ENCODE measurements at regions not wholly inside any gene's neighbourhood (a gene's known extent, or its start where the extent isn't known, plus 50 kb on each side); places are given as distances from the start of the nearest gene placed in this dataset.

DNA sequence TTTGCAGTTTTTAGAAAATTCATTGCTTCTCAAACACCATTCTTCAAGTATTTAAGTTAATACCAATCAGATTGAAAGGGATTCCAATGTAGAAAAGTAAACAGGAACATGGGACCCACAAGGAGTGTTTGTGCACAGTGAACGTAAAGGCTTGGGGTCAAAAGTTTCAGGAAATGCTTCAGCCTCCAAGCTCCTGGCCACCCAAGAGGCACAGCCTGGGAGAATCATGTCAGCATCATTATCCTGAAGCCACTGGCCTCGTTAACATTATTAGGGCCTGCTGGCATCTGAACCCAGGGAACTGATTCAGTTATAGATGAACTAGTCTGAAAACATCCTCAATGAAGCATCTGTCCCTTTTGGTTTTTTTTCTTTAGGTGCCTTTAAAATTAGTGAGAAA, 122.9 kb downstream of the NXNL2 start:
- H3K4me3 ChIP-seq (replicated peaks; ENCODE audit: low read depth, low read length), result no peak overlapping the region
- TF ChIP-seq, protein P1, sequence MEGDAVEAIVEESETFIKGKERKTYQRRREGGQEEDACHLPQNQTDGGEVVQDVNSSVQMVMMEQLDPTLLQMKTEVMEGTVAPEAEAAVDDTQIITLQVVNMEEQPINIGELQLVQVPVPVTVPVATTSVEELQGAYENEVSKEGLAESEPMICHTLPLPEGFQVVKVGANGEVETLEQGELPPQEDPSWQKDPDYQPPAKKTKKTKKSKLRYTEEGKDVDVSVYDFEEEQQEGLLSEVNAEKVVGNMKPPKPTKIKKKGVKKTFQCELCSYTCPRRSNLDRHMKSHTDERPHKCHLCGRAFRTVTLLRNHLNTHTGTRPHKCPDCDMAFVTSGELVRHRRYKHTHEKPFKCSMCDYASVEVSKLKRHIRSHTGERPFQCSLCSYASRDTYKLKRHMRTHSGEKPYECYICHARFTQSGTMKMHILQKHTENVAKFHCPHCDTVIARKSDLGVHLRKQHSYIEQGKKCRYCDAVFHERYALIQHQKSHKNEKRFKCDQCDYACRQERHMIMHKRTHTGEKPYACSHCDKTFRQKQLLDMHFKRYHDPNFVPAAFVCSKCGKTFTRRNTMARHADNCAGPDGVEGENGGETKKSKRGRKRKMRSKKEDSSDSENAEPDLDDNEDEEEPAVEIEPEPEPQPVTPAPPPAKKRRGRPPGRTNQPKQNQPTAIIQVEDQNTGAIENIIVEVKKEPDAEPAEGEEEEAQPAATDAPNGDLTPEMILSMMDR (IDR thresholded peaks at IDR 0.05; ENCODE audit: low read depth, low read length, missing control alignments), result no peak
- DNase-seq (ENCODE audit: extremely low read depth, low read depth), result no peak

DNA sequence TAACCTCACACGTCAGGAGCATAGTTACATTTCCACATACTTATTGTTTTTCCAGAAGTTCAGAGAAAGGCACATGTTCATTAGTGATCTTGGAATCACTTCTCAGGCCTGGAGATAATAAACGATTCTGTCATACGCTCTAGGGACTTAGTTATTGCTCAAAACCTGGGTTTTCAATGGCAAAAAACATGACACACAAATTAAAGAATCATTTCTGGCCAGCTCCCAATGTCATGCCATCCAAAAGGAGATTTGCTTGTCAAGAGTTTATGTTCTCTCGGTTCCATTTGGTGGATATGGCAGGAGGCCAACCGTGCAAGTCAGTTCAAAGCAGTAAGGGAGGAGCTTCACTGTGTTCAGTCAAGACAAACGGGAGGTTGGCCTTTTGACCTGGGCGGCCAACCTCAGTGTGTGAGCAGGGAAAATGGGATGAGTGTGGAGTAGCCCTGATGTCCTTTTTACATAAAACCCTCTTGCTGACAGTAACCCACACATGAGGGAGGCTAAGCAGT, 123.4 kb downstream of the NXNL2 start:
- no peak for DNase-seq (ENCODE audit: extremely low read depth, low read depth)
- no peak overlapping the region for H3K4me3 ChIP-seq (replicated peaks; ENCODE audit: low read depth, low read length)
- TF ChIP-seq, protein P1 (IDR thresholded peaks at IDR 0.05; ENCODE audit: low read depth, low read length, missing control alignments), result no peak

DNA sequence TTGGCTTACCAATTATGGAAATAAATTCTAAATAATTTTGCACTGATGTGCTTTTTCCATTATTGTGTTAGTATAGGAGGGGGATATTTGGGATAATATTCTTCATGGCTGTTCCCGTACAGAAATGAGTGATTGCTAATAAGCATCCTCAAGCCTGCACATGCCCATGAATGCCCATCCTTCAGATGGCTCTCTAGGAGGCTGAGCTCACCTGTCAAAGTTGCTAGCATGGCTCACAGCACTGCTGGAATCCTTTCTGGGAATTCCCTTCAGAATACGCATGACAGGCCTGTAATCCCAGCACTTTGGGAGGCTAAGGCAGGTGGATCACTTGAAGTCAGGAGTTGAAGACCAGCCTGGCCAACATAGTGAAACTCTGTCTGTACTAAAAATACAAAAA, 124.1 kb downstream of the NXNL2 start:
- H3K4me3 ChIP-seq (replicated peaks; ENCODE audit: low read depth, low read length), result no peak overlapping the region
- TF ChIP-seq, protein P1 (IDR thresholded peaks at IDR 0.05; ENCODE audit: low read depth, low read length, missing control alignments), result no peak
- no peak for DNase-seq (ENCODE audit: extremely low read depth, low read depth)

DNA sequence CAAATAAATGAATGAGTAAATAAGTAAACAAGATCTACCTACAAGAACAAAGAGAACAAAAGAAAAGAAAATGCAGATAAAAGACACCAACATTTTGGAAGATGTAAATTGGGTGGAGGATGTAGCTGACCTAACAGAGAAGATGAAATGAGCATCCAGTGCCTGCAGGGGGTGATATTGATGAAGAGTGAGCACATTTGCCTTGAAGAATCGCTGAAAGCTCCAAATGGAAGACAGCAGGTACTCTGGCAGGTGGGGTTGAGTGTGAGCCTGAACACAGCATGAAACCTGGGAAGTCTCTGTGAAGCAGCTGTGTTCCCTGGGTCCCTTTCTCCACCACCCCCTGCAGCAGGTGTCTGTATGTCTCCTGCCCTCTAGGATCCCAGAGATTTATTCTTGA, 125.6 kb downstream of the NXNL2 start:
- TF ChIP-seq, protein P1 (IDR thresholded peaks at IDR 0.05; ENCODE audit: low read depth, low read length, missing control alignments), result peak; percentile 49
- no peak for DNase-seq (ENCODE audit: extremely low read depth, low read depth)
- H3K4me3 ChIP-seq (replicated peaks; ENCODE audit: low read depth, low read length), result no peak overlapping the region

DNA sequence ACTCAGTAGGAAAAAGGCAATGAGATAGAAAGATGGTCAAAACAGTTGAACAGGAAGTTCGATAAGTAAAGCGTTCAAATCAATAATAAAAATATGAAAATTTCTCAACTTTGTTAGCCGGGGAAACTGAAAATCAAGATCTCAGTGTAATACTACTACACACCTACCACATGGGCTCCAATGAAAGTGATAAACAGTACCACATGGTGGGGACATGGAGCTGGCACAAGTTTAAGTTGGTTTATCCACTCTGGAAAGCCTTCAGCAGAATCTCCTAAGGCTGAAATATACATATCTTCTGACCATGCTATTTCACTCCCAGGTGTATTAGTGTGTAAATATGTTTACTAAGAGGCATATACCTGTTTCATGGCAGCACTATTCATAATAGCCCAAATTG, 126.8 kb downstream of the NXNL2 start:
- TF ChIP-seq, protein P1 (IDR thresholded peaks at IDR 0.05; ENCODE audit: low read depth, low read length, missing control alignments), result no peak
- no peak for DNase-seq (ENCODE audit: extremely low read depth, low read depth)
- no peak overlapping the region for H3K4me3 ChIP-seq (replicated peaks; ENCODE audit: low read depth, low read length)

DNA sequence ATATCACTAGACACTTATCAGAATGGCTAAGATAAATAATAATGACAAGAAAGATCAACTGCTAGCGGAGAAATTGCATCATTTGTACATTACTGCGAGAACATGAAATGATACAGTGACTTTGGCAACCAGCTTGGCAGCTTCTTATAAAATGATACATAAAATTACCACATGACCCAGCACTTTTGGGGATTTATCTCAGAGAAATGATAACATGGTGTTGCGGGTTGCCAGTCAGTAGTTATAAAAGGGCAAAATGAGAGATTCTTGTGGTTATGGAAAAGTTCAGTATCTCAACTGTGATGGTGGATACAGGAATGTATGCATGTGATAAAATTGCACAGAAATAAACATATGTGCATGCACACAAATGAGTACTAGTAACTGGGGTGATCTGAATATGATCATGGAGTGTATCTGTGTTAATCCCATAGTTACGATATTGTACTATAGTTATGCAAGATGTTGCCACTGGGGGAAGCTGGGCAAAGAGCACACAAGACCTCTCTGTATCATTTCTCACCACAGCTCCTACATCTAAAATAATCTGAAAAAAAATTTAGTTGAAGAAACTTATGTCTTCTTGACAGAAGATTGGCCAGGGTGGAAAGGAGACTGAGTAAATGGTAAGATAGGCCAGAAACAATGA, 128.9 kb downstream of the NXNL2 start:
- TF ChIP-seq, protein P1 (IDR thresholded peaks at IDR 0.05; ENCODE audit: low read depth, low read length, missing control alignments), result no peak
- no peak for DNase-seq (ENCODE audit: extremely low read depth, low read depth)
- H3K4me3 ChIP-seq (replicated peaks; ENCODE audit: low read depth, low read length), result no peak overlapping the region

DNA sequence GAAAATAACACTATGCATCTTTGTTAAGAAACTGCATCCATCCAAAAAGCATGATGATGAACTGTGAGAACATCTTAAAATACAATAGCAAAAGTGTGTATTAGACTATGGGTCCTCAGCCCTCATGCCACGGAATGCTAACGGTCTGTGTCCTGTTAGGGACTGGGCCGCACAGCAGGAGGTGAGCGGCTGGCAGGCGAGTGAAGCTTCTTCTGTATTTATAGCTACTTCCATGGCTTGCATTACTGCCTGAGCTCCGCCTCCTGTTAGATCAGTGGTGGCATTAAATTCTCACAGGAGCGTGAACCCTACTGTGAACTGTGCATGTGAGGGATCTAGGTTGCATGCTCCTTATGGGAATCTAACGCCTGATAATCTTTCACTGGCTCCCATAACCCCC, 129.8 kb downstream of the NXNL2 start:
- H3K4me3 ChIP-seq (replicated peaks; ENCODE audit: low read depth, low read length), result no peak overlapping the region
- TF ChIP-seq, protein P1 (IDR thresholded peaks at IDR 0.05; ENCODE audit: low read depth, low read length, missing control alignments), result no peak
- no peak for DNase-seq (ENCODE audit: extremely low read depth, low read depth)

Measured in HFF-Myc (cell line).